SU-DHL-6 (cell line): ENCODE measurements at regions not wholly inside any gene's neighbourhood (a gene's known extent, or its start where the extent isn't known, plus 50 kb on each side); places are given as distances from the start of the nearest gene placed in this dataset.

ENCODE experiments used
- H2AFZ ChIP-seq: fragments of 200-600 bp; sonication (generic); 2 replicates; pipeline ENCODE4 v1.6.1; 2014; ENCODE audit warnings: low read depth, mild to moderate bottlenecking, moderate library complexity, mixed read lengths, antibody characterized with exemption, low read length; ENCODE audit not compliant: severe bottlenecking
- H3F3A ChIP-seq: fragments of 200-600 bp; shearing (Covaris generic); 2 replicates; pipeline ENCODE4 v1.6.0; 2016; ENCODE audit warnings: antibody characterized with exemption, mild to moderate bottlenecking; ENCODE audit not compliant: insufficient read depth
- H3K27ac ChIP-seq: fragments of 200-600 bp; sonication (generic); 2 replicates; pipeline ENCODE4 v1.5.1; 2016; ENCODE audit warnings: low read depth, mild to moderate bottlenecking, low read length, moderate library complexity, mixed read lengths
- H3K27me3 ChIP-seq: fragments of 200-600 bp; sonication (generic), shearing (Covaris generic); 2 replicates; pipeline ENCODE4 v1.6.0; 2014; ENCODE audit warnings: mild to moderate bottlenecking, low read length
- H3K36me3 ChIP-seq: fragments of 200-600 bp; sonication (generic); 2 replicates; pipeline ENCODE4 v1.6.1; 2014; ENCODE audit warnings: mild to moderate bottlenecking, low read length, mixed read lengths
- H3K4me2 ChIP-seq: fragments of 300-600, 200-600 bp; shearing (Covaris generic), sonication (generic); 2 replicates; pipeline ENCODE4 v1.6.0; 2014; ENCODE audit warnings: low read length, low read depth, mild to moderate bottlenecking; ENCODE audit not compliant: poor library complexity, severe bottlenecking
- H3K4me3 ChIP-seq: fragments of 200-600 bp; sonication (generic); 2 replicates; pipeline ENCODE4 v1.5.1; 2014; ENCODE audit warnings: antibody characterized with exemption, low read length, mild to moderate bottlenecking, mixed read lengths; ENCODE audit not compliant: insufficient read depth, poor library complexity, severe bottlenecking
- H3K79me2 ChIP-seq: fragments of 200-600 bp; sonication (generic); 2 replicates; pipeline ENCODE4 v1.6.1; 2014; ENCODE audit warnings: mild to moderate bottlenecking, low read length, moderate library complexity; ENCODE audit not compliant: insufficient read depth
- H3K9ac ChIP-seq: fragments of 200-600 bp; sonication (generic); 2 replicates; pipeline ENCODE4 v1.7.0; 2014; ENCODE audit warnings: mild to moderate bottlenecking, low read length
- H3K9me2 ChIP-seq: fragments of 200-600 bp; sonication (generic); replicated peaks from 2 replicates; pipeline ENCODE4 v1.6.1; 2014; ENCODE audit warnings: low read length; ENCODE audit not compliant: insufficient read depth
- H3K9me3 ChIP-seq: fragments of 200-600 bp; sonication (generic); 2 replicates; pipeline ENCODE4 v1.6.1; 2014; ENCODE audit warnings: low read length, mixed read lengths; ENCODE audit not compliant: insufficient read depth
- H4K20me1 ChIP-seq: fragments of 200-600 bp; sonication (generic); 2 replicates; pipeline ENCODE4 v1.6.1; 2014; ENCODE audit warnings: low read depth, mild to moderate bottlenecking, antibody characterized with exemption, low read length, moderate library complexity, mixed read lengths
- CTCF ChIP-seq: fragments of 200-600 bp; sonication (generic); IDR thresholded peaks from one replicate; pipeline ENCODE4 v1.5.1; 2017; ENCODE audit warnings: antibody characterized with exemption, mild to moderate bottlenecking, low read length, moderate library complexity; ENCODE audit not compliant: insufficient read depth, poor library complexity, severe bottlenecking
- EZH2phosphoT487 ChIP-seq: fragments of 200-600 bp; sonication (generic), shearing (Covaris generic); conservative IDR thresholded peaks from 2 replicates; pipeline ENCODE4 v1.6.1; 2018; ENCODE audit warnings: mild to moderate bottlenecking, antibody characterized with exemption, low read length, moderate library complexity, mixed read lengths

GRCh38 chr10:36803229-36803628, 322.2 kb upstream of the ANKRD30A start:
- no peaks in the 10 kb centered on the region for H3K36me3 ChIP-seq
- H3K9me3 ChIP-seq: no peaks in the 10 kb centered on the region
- no peaks in the 10 kb centered on the region for H4K20me1 ChIP-seq
- no peak overlapping the region for H2AFZ ChIP-seq
- no peak overlapping the region for H3K4me2 ChIP-seq
- no peak overlapping the region for H3K9ac ChIP-seq
- TF ChIP-seq EZH2phosphoT487: no peak
- TF ChIP-seq CTCF: no peak
- H3F3A ChIP-seq: no peaks in the 10 kb centered on the region
- no peaks in the 10 kb centered on the region for H3K9me2 ChIP-seq
- H3K27me3 ChIP-seq: no peaks in the 10 kb centered on the region
- H3K4me3 ChIP-seq: no peak overlapping the region
- no peaks in the 10 kb centered on the region for H3K79me2 ChIP-seq
- no peak overlapping the region for H3K27ac ChIP-seq

GRCh38 chr10:36802490-36803153, 322.8 kb upstream of the ANKRD30A start:
- no peak overlapping the region for H3K27ac ChIP-seq
- TF ChIP-seq CTCF (no peak), EZH2phosphoT487 (no peak)

GRCh38 chr10:36801660-36802059, 323.7 kb upstream of the ANKRD30A start:
- no peak overlapping the region for H3K9ac ChIP-seq
- H3K9me2 ChIP-seq: no peaks in the 10 kb centered on the region
- no peaks in the 10 kb centered on the region for H3F3A ChIP-seq
- no peak overlapping the region for H2AFZ ChIP-seq
- H3K27me3 ChIP-seq: no peaks in the 10 kb centered on the region
- H3K79me2 ChIP-seq: no peaks in the 10 kb centered on the region
- no peak overlapping the region for H3K4me3 ChIP-seq
- H3K4me2 ChIP-seq: no peak overlapping the region
- no peak overlapping the region for H3K27ac ChIP-seq
- H4K20me1 ChIP-seq: no peaks in the 10 kb centered on the region
- no peaks in the 10 kb centered on the region for H3K9me3 ChIP-seq
- TF ChIP-seq CTCF (no peak), EZH2phosphoT487 (no peak)
- H3K36me3 ChIP-seq: no peaks in the 10 kb centered on the region

More at GRCh38 chr10:36802490-36803153, 322.8 kb upstream of the ANKRD30A start:
- H3K9ac ChIP-seq: no peak overlapping the region
- H3K9me2 ChIP-seq: no peaks in the 10 kb centered on the region
- no peak overlapping the region for H2AFZ ChIP-seq
- no peak overlapping the region for H3K4me3 ChIP-seq
- no peaks in the 10 kb centered on the region for H3K27me3 ChIP-seq
- no peaks in the 10 kb centered on the region for H3K9me3 ChIP-seq
- no peaks in the 10 kb centered on the region for H3K36me3 ChIP-seq
- no peak overlapping the region for H3K4me2 ChIP-seq
- H3F3A ChIP-seq: no peaks in the 10 kb centered on the region
- no peaks in the 10 kb centered on the region for H3K79me2 ChIP-seq
- no peaks in the 10 kb centered on the region for H4K20me1 ChIP-seq
